IMR-90 (cell line): ENCODE measurements at regions not wholly inside any gene's neighbourhood (a gene's known extent, or its start where the extent isn't known, plus 50 kb on each side); places are given as distances from the start of the nearest gene placed in this dataset.

Source experiments
- BHLHE40 ChIP-seq: fragments of 150-350 bp; IDR thresholded peaks from 2 replicates; pipeline ENCODE4 v1.6.1; 2016; ENCODE audit warnings: mild to moderate bottlenecking, low read depth, low read length
- CHD1 ChIP-seq: IDR thresholded peaks from 2 replicates; pipeline ENCODE4 v1.6.1; 2012; ENCODE audit warnings: low read depth, low read length, improper control_type of control experiment
- CTCF ChIP-seq: conservative IDR thresholded peaks from 2 replicates; pipeline ENCODE4 v1.5.1; 2012; ENCODE audit warnings: mild to moderate bottlenecking, low read depth, low read length, improper control_type of control experiment
- ELK1 ChIP-seq: fragments of 150-350 bp; IDR thresholded peaks from 2 replicates; pipeline ENCODE4 v1.6.1; 2016; ENCODE audit warnings: low read depth, mild to moderate bottlenecking, low read length, moderate library complexity, borderline replicate concordance
- FOS ChIP-seq: fragments of 150-350 bp; IDR thresholded peaks from 2 replicates; pipeline ENCODE4 v1.6.1; 2016; ENCODE audit warnings: low read depth, low read length
- MAFK ChIP-seq: IDR thresholded peaks from 2 replicates; pipeline ENCODE4 v1.6.1; 2012; ENCODE audit warnings: low read depth, low read length, improper control_type of control experiment
- MAZ ChIP-seq: IDR thresholded peaks from 2 replicates; pipeline ENCODE4 v1.6.1; 2012; ENCODE audit warnings: low read depth, mild to moderate bottlenecking, low read length, improper control_type of control experiment, moderate library complexity, borderline replicate concordance
- MXI1 ChIP-seq: IDR thresholded peaks from 2 replicates; pipeline ENCODE4 v1.6.1; 2012; ENCODE audit warnings: low read depth, mild to moderate bottlenecking, low read length, moderate library complexity, borderline replicate concordance
- NFE2L2 ChIP-seq: fragments of 150-350 bp; IDR thresholded peaks from 2 replicates; pipeline ENCODE4 v1.6.1; 2016; ENCODE audit warnings: low read depth, mild to moderate bottlenecking, low read length
- POLR2A ChIP-seq: IDR thresholded peaks from 2 replicates; pipeline ENCODE4 v1.6.1; 2012; ENCODE audit warnings: mild to moderate bottlenecking, low read depth, low read length
- RAD21 ChIP-seq: IDR thresholded peaks from 2 replicates; pipeline ENCODE4 v1.6.1; 2012; ENCODE audit warnings: low read length, improper control_type of control experiment
- RCOR1 ChIP-seq: IDR thresholded peaks from 2 replicates; pipeline ENCODE4 v1.6.1; 2012; ENCODE audit warnings: mild to moderate bottlenecking, low read length, improper control_type of control experiment; ENCODE audit not compliant: insufficient replicate concordance
- RFX5 ChIP-seq: IDR thresholded peaks from 2 replicates; pipeline ENCODE4 v1.8.0; 2012; ENCODE audit warnings: low read depth, mild to moderate bottlenecking, low read length, moderate library complexity
- USF2 ChIP-seq: fragments of 150-350 bp; IDR thresholded peaks from 2 replicates; pipeline ENCODE4 v1.6.1; 2017; ENCODE audit warnings: mild to moderate bottlenecking, antibody characterized with exemption, low read length, low read depth

GRCh38 chr3:159538507-159538906 lies 450.1 kb upstream of the IL12A start:
- TF ChIP-seq RCOR1: no peak
- no peak for TF ChIP-seq POLR2A
- TF ChIP-seq USF2: no peak
- no peak for TF ChIP-seq ELK1
- TF ChIP-seq MAFK: no peak
- no peak for TF ChIP-seq BHLHE40
- no peak for TF ChIP-seq CTCF
- no peak for TF ChIP-seq RFX5
- TF ChIP-seq RAD21: no peak
- no peak for TF ChIP-seq MAZ
- no peak for TF ChIP-seq CHD1
- no peak for TF ChIP-seq NFE2L2
- no peak for TF ChIP-seq FOS
- no peak for TF ChIP-seq MXI1
